ENCODE measurements at regions not wholly inside any gene's neighbourhood (a gene's known extent, or its start where the extent isn't known, plus 50 kb on each side); places are given as distances from the start of the nearest gene placed in this dataset.

- no peaks in the 10 kb centered on the region for H3K9me3 ChIP-seq (replicated peaks; ENCODE audit: insufficient read depth, low read length)
- no peaks in the 10 kb centered on the region for H3K36me3 ChIP-seq (replicated peaks; ENCODE audit: insufficient read depth, low read length)
- no peak overlapping the region for H3K4me2 ChIP-seq (ENCODE audit: low read depth, low read length)
- no peaks in the 10 kb centered on the region for H3K27me3 ChIP-seq (replicated peaks; ENCODE audit: insufficient read depth, low read length)
- no peaks in the 10 kb centered on the region for H3K79me2 ChIP-seq (ENCODE audit: low read length)
- no peak overlapping the region for H3K9ac ChIP-seq (ENCODE audit: low read length)
- no peak for DNase-seq
- no peaks in the 10 kb centered on the region for H3K4me1 ChIP-seq (ENCODE audit: low read length)
- TF ChIP-seq EZH2phosphoT487 (IDR thresholded peaks at IDR 0.05; ENCODE audit: low read length), result no peak
- no peak for TF ChIP-seq EZH2 (optimal IDR thresholded peaks at IDR 0.05; ENCODE audit: low read depth, low read length)
- TF ChIP-seq, protein P1, sequence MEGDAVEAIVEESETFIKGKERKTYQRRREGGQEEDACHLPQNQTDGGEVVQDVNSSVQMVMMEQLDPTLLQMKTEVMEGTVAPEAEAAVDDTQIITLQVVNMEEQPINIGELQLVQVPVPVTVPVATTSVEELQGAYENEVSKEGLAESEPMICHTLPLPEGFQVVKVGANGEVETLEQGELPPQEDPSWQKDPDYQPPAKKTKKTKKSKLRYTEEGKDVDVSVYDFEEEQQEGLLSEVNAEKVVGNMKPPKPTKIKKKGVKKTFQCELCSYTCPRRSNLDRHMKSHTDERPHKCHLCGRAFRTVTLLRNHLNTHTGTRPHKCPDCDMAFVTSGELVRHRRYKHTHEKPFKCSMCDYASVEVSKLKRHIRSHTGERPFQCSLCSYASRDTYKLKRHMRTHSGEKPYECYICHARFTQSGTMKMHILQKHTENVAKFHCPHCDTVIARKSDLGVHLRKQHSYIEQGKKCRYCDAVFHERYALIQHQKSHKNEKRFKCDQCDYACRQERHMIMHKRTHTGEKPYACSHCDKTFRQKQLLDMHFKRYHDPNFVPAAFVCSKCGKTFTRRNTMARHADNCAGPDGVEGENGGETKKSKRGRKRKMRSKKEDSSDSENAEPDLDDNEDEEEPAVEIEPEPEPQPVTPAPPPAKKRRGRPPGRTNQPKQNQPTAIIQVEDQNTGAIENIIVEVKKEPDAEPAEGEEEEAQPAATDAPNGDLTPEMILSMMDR (IDR thresholded peaks at IDR 0.05; ENCODE audit: low read length), result no peak
- H3K4me3 ChIP-seq (ENCODE audit: low read length), result no peak overlapping the region
- no peak overlapping the region for H2AFZ ChIP-seq (ENCODE audit: low read length)
- H3K27ac ChIP-seq (ENCODE audit: low read length), result no peak overlapping the region
- H3F3A ChIP-seq (ENCODE audit: insufficient read depth, low read length), result no peaks in the 10 kb centered on the region
- no peaks in the 10 kb centered on the region for H3K9me2 ChIP-seq (replicated peaks; ENCODE audit: insufficient read depth, low read length)
- H4K20me1 ChIP-seq (ENCODE audit: insufficient read depth, low read length), result no peaks in the 10 kb centered on the region
Measured at GRCh38 chr11:24086921-24087320, 409.9 kb upstream of the LUZP2 start.

DNA sequence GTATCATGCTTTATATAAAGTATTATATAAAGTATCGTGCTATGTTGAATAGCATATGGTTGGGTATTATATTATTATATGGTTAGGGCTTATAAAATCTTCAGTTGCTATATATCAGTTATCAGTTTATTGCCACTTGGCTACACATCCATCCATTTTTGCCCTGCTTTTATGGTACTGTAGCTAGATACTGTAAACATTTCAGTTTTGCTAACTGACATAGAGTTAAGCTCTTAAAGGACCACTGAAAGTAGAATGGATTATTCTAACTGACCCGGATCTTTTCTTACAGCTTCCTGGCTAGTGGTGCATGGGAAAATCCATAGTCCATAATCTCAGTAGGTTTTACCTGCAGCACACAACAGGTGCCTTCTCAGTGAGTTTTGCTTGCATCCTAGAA lies 405.3 kb upstream of the LUZP2 start:
- Histone ChIP-seq H3K4me1 (ENCODE audit: low read length) (no peaks in the 10 kb centered on the region), H3K4me3 (ENCODE audit: low read length) (no peak overlapping the region), H3K36me3 (replicated peaks; ENCODE audit: insufficient read depth, low read length) (no peaks in the 10 kb centered on the region), H3K27ac (ENCODE audit: low read length) (no peak overlapping the region), H3K9ac (ENCODE audit: low read length) (no peak overlapping the region), H3K27me3 (replicated peaks; ENCODE audit: insufficient read depth, low read length) (no peaks in the 10 kb centered on the region), H3K4me2 (ENCODE audit: low read depth, low read length) (no peak overlapping the region), H3K9me3 (replicated peaks; ENCODE audit: insufficient read depth, low read length) (no peaks in the 10 kb centered on the region), H3K79me2 (ENCODE audit: low read length) (no peaks in the 10 kb centered on the region), H3K9me2 (replicated peaks; ENCODE audit: insufficient read depth, low read length) (no peaks in the 10 kb centered on the region), H2AFZ (ENCODE audit: low read length) (no peak overlapping the region), H4K20me1 (ENCODE audit: insufficient read depth, low read length) (no peaks in the 10 kb centered on the region), H3F3A (ENCODE audit: insufficient read depth, low read length) (no peaks in the 10 kb centered on the region)
- no peak for TF ChIP-seq EZH2phosphoT487 (IDR thresholded peaks at IDR 0.05; ENCODE audit: low read length)
- TF ChIP-seq EZH2 (optimal IDR thresholded peaks at IDR 0.05; ENCODE audit: low read depth, low read length), result no peak
- TF ChIP-seq, protein P1 (IDR thresholded peaks at IDR 0.05; ENCODE audit: low read length), result no peak
- DNase-seq, result no peak

- Histone ChIP-seq H2AFZ (ENCODE audit: low read length) (no peak overlapping the region), H3K36me3 (replicated peaks; ENCODE audit: insufficient read depth, low read length) (no peaks in the 10 kb centered on the region), H3K27ac (ENCODE audit: low read length) (no peak overlapping the region), H4K20me1 (ENCODE audit: insufficient read depth, low read length) (no peaks in the 10 kb centered on the region), H3K27me3 (replicated peaks; ENCODE audit: insufficient read depth, low read length) (no peaks in the 10 kb centered on the region), H3K9me2 (replicated peaks; ENCODE audit: insufficient read depth, low read length) (no peaks in the 10 kb centered on the region), H3K9ac (ENCODE audit: low read length) (no peak overlapping the region), H3K4me2 (ENCODE audit: low read depth, low read length) (no peak overlapping the region), H3F3A (ENCODE audit: insufficient read depth, low read length) (no peaks in the 10 kb centered on the region), H3K9me3 (replicated peaks; ENCODE audit: insufficient read depth, low read length) (no peaks in the 10 kb centered on the region), H3K4me3 (ENCODE audit: low read length) (no peak overlapping the region), H3K79me2 (ENCODE audit: low read length) (no peaks in the 10 kb centered on the region), H3K4me1 (ENCODE audit: low read length) (no peaks in the 10 kb centered on the region)
- DNase-seq, result no peak
- TF ChIP-seq, protein P1 (IDR thresholded peaks at IDR 0.05; ENCODE audit: low read length), result no peak
- TF ChIP-seq EZH2phosphoT487 (IDR thresholded peaks at IDR 0.05; ENCODE audit: low read length), result no peak
- TF ChIP-seq EZH2 (optimal IDR thresholded peaks at IDR 0.05; ENCODE audit: low read depth, low read length), result no peak
Measured at GRCh38 chr11:24093375-24093774, 403.5 kb upstream of the LUZP2 start.

Data from MM.1S (cell line).